ENCODE measurements at regions not wholly inside any gene's neighbourhood (a gene's known extent, or its start where the extent isn't known, plus 50 kb on each side); places are given as distances from the start of the nearest gene placed in this dataset.

DNA sequence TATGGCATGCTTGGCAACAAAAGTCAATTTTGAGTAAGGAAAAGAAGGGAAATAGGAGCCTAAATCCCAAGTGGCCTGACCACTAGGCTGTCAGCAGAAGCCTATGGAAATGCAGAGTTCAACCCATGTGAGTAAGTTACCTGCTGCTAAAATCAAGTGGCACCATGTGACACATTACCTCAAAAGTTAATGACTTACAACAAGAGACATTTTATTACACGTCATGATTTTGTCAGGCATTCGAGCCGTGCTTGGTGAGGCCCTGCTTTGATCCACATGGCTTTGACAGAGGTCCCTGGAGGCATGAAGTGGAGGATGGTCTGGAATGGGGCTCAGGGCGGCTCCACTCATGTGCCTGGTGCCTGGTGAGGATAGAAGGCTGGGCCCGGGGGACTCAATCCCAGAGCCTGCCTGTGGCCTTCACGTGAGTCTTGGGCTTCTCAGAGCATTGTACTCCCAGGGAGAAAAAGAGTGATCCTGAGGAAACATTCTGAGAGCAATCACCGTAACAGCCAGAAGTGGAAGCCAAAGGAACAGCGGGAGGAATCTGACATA, 339.1 kb upstream of the B3GAT1 start:
- Histone ChIP-seq H3K36me3 (ENCODE audit: control insufficient read depth in 2 of 2, insufficient read depth in 2 of 2, low read length in 2 of 2) (no peaks in the 10 kb centered on the region), H3K4me3 (ENCODE audit: low read length in 2 of 2) (no peak overlapping the region), H3K4me1 (ENCODE audit: control insufficient read depth, insufficient read depth, low read length) (no peaks in the 10 kb centered on the region), H3K9ac (ENCODE audit: low read length in 2 of 2) (no peak overlapping the region), H3K27me3 (ENCODE audit: control insufficient read depth in 1 of 2, insufficient read depth in 2 of 2, low read length in 2 of 2) (peaks cover 2 to 4% of the 10 kb centered on the region in 2 donors), H3K27ac (ENCODE audit: low read length) (no peak overlapping the region), H3K9me3 (ENCODE audit: control insufficient read depth in 2 of 2, low read length in 2 of 2) (peaks cover 4 to 6% of the 10 kb centered on the region in 2 donors)

DNA sequence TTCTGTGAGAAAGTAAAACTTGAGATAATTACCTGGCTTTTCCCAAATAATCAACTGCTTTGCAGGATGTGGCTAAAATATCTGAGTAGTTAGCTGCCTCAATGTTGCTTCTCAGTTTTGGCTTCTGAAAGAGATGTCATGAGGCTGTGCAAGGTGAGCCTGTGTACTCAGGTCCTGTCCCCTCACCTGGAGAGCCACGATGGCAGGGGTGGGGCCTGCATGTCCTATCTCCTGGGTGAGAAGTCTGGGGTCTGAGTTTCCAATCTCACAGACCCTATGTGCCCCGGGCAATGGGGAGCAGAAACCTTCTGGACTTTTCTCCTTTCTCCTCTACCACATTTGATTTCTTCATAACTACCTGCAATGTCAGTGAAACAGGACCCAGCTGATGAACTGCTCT, 338.6 kb upstream of the B3GAT1 start:
- H3K27me3 ChIP-seq (ENCODE audit: control insufficient read depth in 1 of 2, insufficient read depth in 2 of 2, low read length in 2 of 2): peaks cover 2 to 4% of the 10 kb centered on the region in 2 donors
- no peak overlapping the region for H3K4me3 ChIP-seq (ENCODE audit: low read length in 2 of 2)
- H3K9ac ChIP-seq (ENCODE audit: low read length in 2 of 2): no peak overlapping the region
- H3K36me3 ChIP-seq (ENCODE audit: control insufficient read depth in 2 of 2, insufficient read depth in 2 of 2, low read length in 2 of 2): no peaks in the 10 kb centered on the region
- no peaks in the 10 kb centered on the region for H3K4me1 ChIP-seq (ENCODE audit: control insufficient read depth, insufficient read depth, low read length)
- no peak overlapping the region for H3K27ac ChIP-seq (ENCODE audit: low read length)
- peaks cover 4 to 6% of the 10 kb centered on the region in 2 donors for H3K9me3 ChIP-seq (ENCODE audit: control insufficient read depth in 2 of 2, low read length in 2 of 2)

DNA sequence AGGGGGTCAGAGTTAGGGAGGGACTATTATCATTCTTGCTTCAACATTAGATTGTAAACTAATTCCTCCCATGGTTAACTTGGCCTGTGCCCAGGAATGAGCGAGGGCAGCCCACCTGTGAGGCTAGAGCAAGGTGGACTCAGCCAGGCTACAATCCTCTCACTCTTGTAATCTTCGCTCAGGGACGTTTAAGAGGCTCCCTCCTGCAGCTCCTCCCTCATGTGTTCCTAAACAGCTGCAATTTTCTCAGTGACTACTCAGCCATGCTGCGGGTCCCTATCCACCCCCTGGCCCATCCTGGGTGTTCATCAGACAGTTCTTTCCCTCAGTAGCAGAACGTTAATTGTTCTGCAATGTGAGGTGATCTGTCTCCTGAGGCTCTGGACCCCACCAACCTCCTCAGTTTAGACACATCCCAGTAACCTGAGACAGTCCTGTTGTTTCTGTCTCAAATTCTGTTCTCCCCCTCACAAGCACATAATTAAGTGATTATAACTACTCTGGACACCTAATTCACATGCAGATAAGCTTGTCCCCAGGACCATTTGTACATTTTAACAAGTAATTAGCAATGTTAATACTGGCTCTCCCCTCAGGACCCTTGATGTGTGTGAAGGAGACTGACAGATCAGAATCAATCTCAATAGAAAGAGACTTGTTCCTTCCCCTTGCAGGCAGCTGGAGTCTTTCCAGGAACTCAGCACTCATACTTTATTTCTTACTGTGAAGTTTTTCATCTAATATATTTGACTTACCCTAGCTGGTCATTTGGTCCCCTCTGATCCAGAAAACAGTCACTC, 337.2 kb upstream of the B3GAT1 start:
- H3K36me3 ChIP-seq (ENCODE audit: control insufficient read depth in 2 of 2, insufficient read depth in 2 of 2, low read length in 2 of 2): no peaks in the 10 kb centered on the region
- no peak overlapping the region for H3K9ac ChIP-seq (ENCODE audit: low read length in 2 of 2)
- H3K27me3 ChIP-seq (ENCODE audit: control insufficient read depth in 1 of 2, insufficient read depth in 2 of 2, low read length in 2 of 2): peaks cover 1 to 2% of the 10 kb centered on the region in 2 donors
- no peak overlapping the region for H3K4me3 ChIP-seq (ENCODE audit: low read length in 2 of 2)
- H3K9me3 ChIP-seq (ENCODE audit: control insufficient read depth in 2 of 2, low read length in 2 of 2): peaks cover 4 to 6% of the 10 kb centered on the region in 2 donors
- H3K4me1 ChIP-seq (ENCODE audit: control insufficient read depth, insufficient read depth, low read length): no peaks in the 10 kb centered on the region
- H3K27ac ChIP-seq (ENCODE audit: low read length): no peak overlapping the region

DNA sequence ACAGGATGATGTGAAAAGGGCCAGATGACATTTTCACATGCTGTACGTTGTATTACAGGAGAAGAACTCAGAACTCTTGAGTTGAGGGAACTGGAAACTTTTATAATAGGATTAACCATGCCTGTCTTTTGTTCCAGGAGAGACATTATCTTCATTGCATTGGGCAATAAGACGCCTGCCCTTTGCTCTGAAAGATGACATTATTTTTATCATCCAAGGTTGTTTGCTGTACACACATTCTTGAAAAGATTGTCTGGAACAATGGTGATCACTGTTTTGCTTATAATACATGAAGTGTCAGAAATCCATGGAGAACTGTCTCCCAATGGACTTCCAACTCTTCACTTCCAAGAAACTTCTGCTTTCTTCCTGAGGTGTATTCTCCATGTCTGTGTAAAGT, 334.6 kb upstream of the B3GAT1 start:
- no peaks in the 10 kb centered on the region for H3K4me1 ChIP-seq (ENCODE audit: control insufficient read depth, insufficient read depth, low read length)
- peaks cover 0 to 2% of the 10 kb centered on the region in 2 donors for H3K27me3 ChIP-seq (ENCODE audit: control insufficient read depth in 1 of 2, insufficient read depth in 2 of 2, low read length in 2 of 2)
- H3K9me3 ChIP-seq (ENCODE audit: control insufficient read depth in 2 of 2, low read length in 2 of 2): peaks cover 4 to 6% of the 10 kb centered on the region in 2 donors
- no peak overlapping the region for H3K9ac ChIP-seq (ENCODE audit: low read length in 2 of 2)
- no peak overlapping the region for H3K27ac ChIP-seq (ENCODE audit: low read length)
- no peaks in the 10 kb centered on the region for H3K36me3 ChIP-seq (ENCODE audit: control insufficient read depth in 2 of 2, insufficient read depth in 2 of 2, low read length in 2 of 2)
- H3K4me3 ChIP-seq (ENCODE audit: low read length in 2 of 2): no peak overlapping the region

DNA sequence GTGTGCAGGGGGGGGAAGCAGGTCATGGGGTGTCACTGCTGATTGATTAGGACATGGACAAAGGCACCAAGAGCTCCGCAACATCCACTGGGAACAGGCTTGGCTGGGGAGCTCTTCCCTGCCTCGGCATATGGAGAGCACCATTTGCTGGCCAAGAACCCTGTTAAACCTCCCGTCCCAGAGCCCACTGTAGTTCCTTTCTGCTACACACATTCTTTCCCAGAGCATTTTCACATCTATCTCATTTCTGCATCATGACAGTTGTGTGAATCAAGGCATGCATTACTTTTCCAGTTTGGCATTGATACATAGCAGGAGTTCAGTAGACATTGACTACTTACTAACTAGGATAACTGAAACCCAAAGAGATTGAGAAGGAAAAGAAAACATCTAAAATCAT, 333.4 kb upstream of the B3GAT1 start:
- Histone ChIP-seq H3K4me1 (ENCODE audit: control insufficient read depth, insufficient read depth, low read length) (no peaks in the 10 kb centered on the region), H3K27me3 (ENCODE audit: control insufficient read depth in 1 of 2, insufficient read depth in 2 of 2, low read length in 2 of 2) (no peaks in the 10 kb centered on the region), H3K4me3 (ENCODE audit: low read length in 2 of 2) (no peak overlapping the region), H3K27ac (ENCODE audit: low read length) (no peak overlapping the region), H3K9me3 (ENCODE audit: control insufficient read depth in 2 of 2, low read length in 2 of 2) (peaks cover 4 to 6% of the 10 kb centered on the region in 2 donors), H3K36me3 (ENCODE audit: control insufficient read depth in 2 of 2, insufficient read depth in 2 of 2, low read length in 2 of 2) (no peaks in the 10 kb centered on the region), H3K9ac (ENCODE audit: low read length in 2 of 2) (no peak overlapping the region)

DNA sequence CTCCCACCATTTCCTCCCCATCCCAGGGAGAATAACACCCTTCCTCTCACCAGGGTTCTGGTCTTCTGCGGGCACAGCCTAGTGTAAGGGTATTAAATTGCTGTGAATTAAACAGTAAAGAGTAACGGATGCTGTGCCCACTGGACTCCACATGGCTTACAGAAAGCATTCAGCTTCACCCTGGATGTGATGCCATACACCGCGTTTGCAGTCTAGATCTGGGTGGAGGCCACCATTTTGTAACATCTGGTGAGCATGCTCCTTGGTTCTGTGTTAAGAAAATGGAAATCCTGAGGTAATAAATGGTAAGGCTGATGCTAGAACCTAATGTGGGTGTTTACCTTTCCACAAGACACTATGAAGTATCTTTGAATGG, 331.8 kb upstream of the B3GAT1 start:
- Histone ChIP-seq H3K9ac (ENCODE audit: low read length in 2 of 2) (no peak overlapping the region), H3K36me3 (ENCODE audit: control insufficient read depth in 2 of 2, insufficient read depth in 2 of 2, low read length in 2 of 2) (no peaks in the 10 kb centered on the region), H3K4me1 (ENCODE audit: control insufficient read depth, insufficient read depth, low read length) (no peaks in the 10 kb centered on the region), H3K27ac (ENCODE audit: low read length) (no peak overlapping the region), H3K9me3 (ENCODE audit: control insufficient read depth in 2 of 2, low read length in 2 of 2) (peaks cover 4 to 6% of the 10 kb centered on the region in 2 donors), H3K27me3 (ENCODE audit: control insufficient read depth in 1 of 2, insufficient read depth in 2 of 2, low read length in 2 of 2) (peaks cover 3 to 4% of the 10 kb centered on the region in 2 donors), H3K4me3 (ENCODE audit: low read length in 2 of 2) (no peak overlapping the region)

DNA sequence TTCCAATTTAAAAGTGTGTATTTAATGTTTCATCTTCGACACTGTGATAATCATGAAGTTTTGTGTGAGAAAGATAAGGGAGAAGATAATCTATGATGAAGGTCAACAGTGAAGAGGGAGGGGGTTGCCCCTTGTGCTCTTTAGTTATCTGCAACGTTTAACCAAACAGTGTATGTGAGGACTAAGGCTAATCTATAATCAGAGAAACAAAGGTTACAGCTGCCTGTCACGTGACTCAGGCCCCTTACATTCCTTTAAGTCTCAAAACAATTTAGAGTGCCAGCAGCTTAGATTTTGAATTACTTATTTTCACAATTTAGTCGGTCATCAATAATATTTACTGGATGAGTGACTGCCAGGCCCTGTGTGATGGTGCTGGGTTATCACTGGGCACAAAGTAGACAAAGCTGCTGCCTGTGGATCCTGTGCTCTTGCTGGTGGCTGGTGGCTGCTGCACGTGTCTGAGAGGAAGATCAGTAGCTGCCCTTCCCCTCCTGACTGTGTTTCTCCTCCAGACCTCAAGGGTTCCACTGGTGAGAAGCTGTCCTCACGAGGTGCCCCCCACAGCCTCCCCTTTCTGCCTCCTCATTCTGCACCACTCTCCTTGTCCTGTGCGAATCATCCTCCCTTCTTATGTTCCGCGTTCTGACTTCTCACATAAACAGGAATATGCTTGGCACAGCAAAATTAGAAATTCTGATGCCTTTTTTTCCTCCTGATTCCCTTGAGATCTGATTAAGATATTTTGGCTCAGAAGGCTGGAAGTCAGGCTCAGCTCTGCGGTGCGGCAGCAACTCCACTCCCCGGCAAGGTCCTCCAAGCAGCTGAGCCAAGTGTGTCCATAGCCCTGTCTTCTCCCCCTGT, 331.1 kb upstream of the B3GAT1 start:
- no peaks in the 10 kb centered on the region for H3K36me3 ChIP-seq (ENCODE audit: control insufficient read depth in 2 of 2, insufficient read depth in 2 of 2, low read length in 2 of 2)
- H3K27me3 ChIP-seq (ENCODE audit: control insufficient read depth in 1 of 2, insufficient read depth in 2 of 2, low read length in 2 of 2): peaks cover 6 to 7% of the 10 kb centered on the region in 2 donors
- no peaks in the 10 kb centered on the region for H3K4me1 ChIP-seq (ENCODE audit: control insufficient read depth, insufficient read depth, low read length)
- no peak overlapping the region for H3K9ac ChIP-seq (ENCODE audit: low read length in 2 of 2)
- H3K4me3 ChIP-seq (ENCODE audit: low read length in 2 of 2): no peak overlapping the region
- peaks cover under 1 to 2% of the 10 kb centered on the region in 2 donors for H3K9me3 ChIP-seq (ENCODE audit: control insufficient read depth in 2 of 2, low read length in 2 of 2)
- H3K27ac ChIP-seq (ENCODE audit: low read length): no peak overlapping the region

DNA sequence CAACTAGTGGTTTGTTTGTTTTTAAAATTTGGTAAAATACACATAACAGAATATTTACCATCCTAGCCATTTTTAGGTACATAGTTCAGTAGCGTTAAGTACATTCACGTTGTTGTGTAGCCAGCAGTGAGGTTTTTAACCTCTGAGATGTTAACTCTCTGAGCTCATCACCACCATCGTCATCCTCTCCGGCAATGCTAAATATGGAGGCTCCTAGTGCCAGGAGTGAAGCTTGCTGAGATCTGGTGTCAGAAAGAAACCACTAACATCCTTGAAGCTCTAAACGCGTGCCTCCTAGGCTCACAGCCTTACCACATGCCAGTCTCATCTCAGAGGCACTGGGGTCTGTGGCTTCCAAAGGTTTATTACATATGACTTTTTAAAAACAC, 330.2 kb upstream of the B3GAT1 start:
- no peaks in the 10 kb centered on the region for H3K36me3 ChIP-seq (ENCODE audit: control insufficient read depth in 2 of 2, insufficient read depth in 2 of 2, low read length in 2 of 2)
- H3K9me3 ChIP-seq (ENCODE audit: control insufficient read depth in 2 of 2, low read length in 2 of 2): no peaks in the 10 kb centered on the region
- no peaks in the 10 kb centered on the region for H3K4me1 ChIP-seq (ENCODE audit: control insufficient read depth, insufficient read depth, low read length)
- no peak overlapping the region for H3K27ac ChIP-seq (ENCODE audit: low read length)
- no peak overlapping the region for H3K9ac ChIP-seq (ENCODE audit: low read length in 2 of 2)
- peaks cover 6 to 10% of the 10 kb centered on the region in 2 donors for H3K27me3 ChIP-seq (ENCODE audit: control insufficient read depth in 1 of 2, insufficient read depth in 2 of 2, low read length in 2 of 2)
- H3K4me3 ChIP-seq (ENCODE audit: low read length in 2 of 2): no peak overlapping the region

DNA sequence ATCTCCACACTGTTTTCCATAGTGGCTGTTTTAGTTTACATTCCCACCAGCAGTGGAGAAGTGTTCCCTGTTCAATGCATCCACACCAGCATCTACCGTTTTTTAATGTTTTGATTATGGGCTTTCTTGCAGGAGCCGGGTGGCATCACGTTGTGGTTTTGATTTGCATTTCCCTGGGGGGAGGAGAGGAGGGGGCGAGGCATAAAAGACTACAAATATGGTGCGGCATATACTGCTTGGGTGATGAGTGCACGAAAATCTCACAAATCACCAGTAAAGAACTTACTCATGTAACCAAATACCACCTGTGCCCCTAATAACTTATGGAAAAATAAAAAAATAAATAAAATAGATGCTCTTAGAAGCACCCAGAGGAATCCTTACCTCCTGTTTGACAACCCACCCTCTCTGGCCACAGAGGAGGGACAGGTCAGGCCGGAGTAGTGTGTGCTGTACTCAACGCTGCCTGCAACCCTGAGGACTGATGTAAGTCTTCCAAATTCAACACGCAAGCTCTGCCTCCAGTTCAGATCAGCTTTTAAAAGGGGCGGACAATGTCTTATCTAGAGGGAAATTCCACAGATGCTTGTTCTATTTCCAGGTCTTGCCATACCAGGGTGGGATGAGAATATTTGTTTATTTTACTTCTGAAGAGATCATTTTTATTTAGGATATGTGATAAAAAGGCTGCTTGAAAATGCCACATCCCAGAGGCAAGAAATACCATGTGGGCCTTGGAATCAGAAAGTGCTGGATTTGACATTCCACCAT, 329.6 kb upstream of the B3GAT1 start:
- no peaks in the 10 kb centered on the region for H3K36me3 ChIP-seq (ENCODE audit: control insufficient read depth in 2 of 2, insufficient read depth in 2 of 2, low read length in 2 of 2)
- no peak overlapping the region for H3K9ac ChIP-seq (ENCODE audit: low read length in 2 of 2)
- no peak overlapping the region for H3K27ac ChIP-seq (ENCODE audit: low read length)
- no peak overlapping the region for H3K4me3 ChIP-seq (ENCODE audit: low read length in 2 of 2)
- H3K9me3 ChIP-seq (ENCODE audit: control insufficient read depth in 2 of 2, low read length in 2 of 2): no peaks in the 10 kb centered on the region
- H3K4me1 ChIP-seq (ENCODE audit: control insufficient read depth, insufficient read depth, low read length): no peaks in the 10 kb centered on the region
- peaks cover 6 to 12% of the 10 kb centered on the region in 2 donors for H3K27me3 ChIP-seq (ENCODE audit: control insufficient read depth in 1 of 2, insufficient read depth in 2 of 2, low read length in 2 of 2)

DNA sequence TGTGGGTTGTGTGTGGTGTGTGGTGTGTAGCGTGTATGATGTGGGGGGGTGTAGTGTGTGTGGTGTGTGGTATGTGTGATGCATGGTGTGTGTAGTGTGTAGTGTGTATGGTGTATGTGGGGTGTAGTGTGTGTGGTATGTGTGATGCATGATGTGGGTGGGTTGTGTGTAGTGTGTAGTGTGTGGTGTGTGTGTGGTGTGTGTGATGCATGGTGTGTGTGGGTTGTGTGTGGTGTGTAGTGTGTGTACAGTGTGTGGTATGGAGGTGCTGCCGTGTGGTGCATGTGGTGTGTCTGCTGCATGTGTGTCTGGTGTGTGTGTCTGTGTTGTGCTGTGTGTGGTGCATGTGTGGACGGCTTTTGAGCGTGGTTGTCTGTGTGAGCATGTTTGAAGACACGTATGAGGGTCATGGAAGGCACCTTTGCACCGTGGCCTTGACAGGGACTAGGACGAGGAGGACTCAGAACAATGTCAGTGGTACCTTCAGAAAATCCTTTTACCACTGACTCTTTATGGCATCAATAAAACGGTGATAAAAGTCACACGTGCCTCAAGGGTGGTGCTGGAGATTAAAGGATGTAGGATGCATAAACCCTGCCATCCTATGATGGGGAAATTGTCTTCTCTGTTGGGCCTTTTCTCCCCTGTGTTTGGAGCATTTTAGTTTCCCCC, 328.7 kb upstream of the B3GAT1 start:
- Histone ChIP-seq H3K36me3 (ENCODE audit: control insufficient read depth in 2 of 2, insufficient read depth in 2 of 2, low read length in 2 of 2) (no peaks in the 10 kb centered on the region), H3K4me1 (ENCODE audit: control insufficient read depth, insufficient read depth, low read length) (no peaks in the 10 kb centered on the region), H3K4me3 (ENCODE audit: low read length in 2 of 2) (no peak overlapping the region), H3K9ac (ENCODE audit: low read length in 2 of 2) (no peak overlapping the region), H3K9me3 (ENCODE audit: control insufficient read depth in 2 of 2, low read length in 2 of 2) (no peaks in the 10 kb centered on the region), H3K27ac (ENCODE audit: low read length) (no peak overlapping the region), H3K27me3 (ENCODE audit: control insufficient read depth in 1 of 2, insufficient read depth in 2 of 2, low read length in 2 of 2) (peaks cover 11 to 17% of the 10 kb centered on the region in 2 donors)

Data from stomach smooth muscle (tissue), 2 donors.